Psoas muscle (tissue), 7 donors: ENCODE measurements at regions not wholly inside any gene's neighbourhood (a gene's known extent, or its start where the extent isn't known, plus 50 kb on each side); places are given as distances from the start of the nearest gene placed in this dataset.

Experiments used
- ATAC-seq, 4 donors: fragments of 200-7000 bp; cut with Tn5 transposase; one replicate each; pipeline ENCODE4 v1.9.1; 2020; ENCODE audit warnings: moderate library complexity in 3 of 4, mild to moderate bottlenecking in 2 of 4
- DNase-seq, 2 donors: peaks; one replicate each; pipeline ENCODE4 v3.0.0-alpha.2; 2020
- H3K27ac ChIP-seq: fragments of 200-600 bp; one replicate; pipeline ENCODE4 v1.8.0; 2022
- H3K27me3 ChIP-seq, 3 donors: fragments of 200-600 bp in 1 of 3; one replicate each; pipeline versions ENCODE4 v1.6.1 to v1.8.0; 2013 to 2022; ENCODE audit warnings: low read length in 2 of 3, mild to moderate bottlenecking in 2 of 3, moderate library complexity in 1 of 3; ENCODE audit not compliant: insufficient read depth in 3 of 3
- H3K36me3 ChIP-seq, 2 donors: fragments of 200-600 bp in 1 of 2; one replicate each; pipeline versions ENCODE4 v1.6.1 to v1.8.0; 2013 to 2022; ENCODE audit warnings: low read depth in 1 of 2, mild to moderate bottlenecking in 1 of 2, moderate library complexity in 1 of 2; ENCODE audit not compliant: insufficient read depth in 1 of 2
- H3K4me1 ChIP-seq: fragments of 200-600 bp; one replicate; pipeline ENCODE4 v1.8.0; 2022
- H3K4me3 ChIP-seq: fragments of 200-600 bp; one replicate; pipeline ENCODE4 v1.8.0; 2022; ENCODE audit warnings: mild to moderate bottlenecking
- H3K9me3 ChIP-seq: fragments of 200-600 bp; one replicate; pipeline ENCODE4 v1.8.0; 2022
- WGBS, 3 donors: extraction: QIAGEN DNeasy Blood & Tissue Kit; methylation state at CpG; one replicate each; pipeline versions ENCODE4 v1.1.6 to v1.1.7; 2013; 5-methylcytosine and 5-hydroxymethylcytosine counted together
- intact Hi-C, 2 donors: fragments of 100-400 bp; cut with DNase I; formaldehyde crosslinking; loops; one replicate each; pipeline versions ENCODE4 v1.11.0 to v1.14.2; 2022
- TF ChIP-seq, protein P1 (sequence below): fragments of 200-600 bp; IDR thresholded peaks from one replicate; pipeline ENCODE4 v1.8.0; 2022; ENCODE audit warnings: antibody characterized with exemption
- donor health status: healthy with polysubstance abuse.
- donor health status: DM: no; HTN: no; CAD: no; lungs with moderate emphysema.
- donor health status: Bipolar disorder and iron deficiency.
- donor health status: healthy.
- donor health status: DM: yes; HTN: yes; CAD: no.
- donor health status: DM: no; HTN: no; CAD: no.
- donor health status: DM: yes; HTN: yes; CAD: no.

GRCh38 chr3:88955274-88955673 is 152.1 kb upstream of the EPHA3 start:
- H3K36me3 ChIP-seq, result no peaks in the 10 kb centered on the region
- no peak overlapping the region for H3K4me3 ChIP-seq
- intact Hi-C loops, result no loop called here
- ATAC-seq (no peak), DNase-seq (no peak)
- no peaks in the 10 kb centered on the region for H3K4me1 ChIP-seq
- TF ChIP-seq, protein P1, sequence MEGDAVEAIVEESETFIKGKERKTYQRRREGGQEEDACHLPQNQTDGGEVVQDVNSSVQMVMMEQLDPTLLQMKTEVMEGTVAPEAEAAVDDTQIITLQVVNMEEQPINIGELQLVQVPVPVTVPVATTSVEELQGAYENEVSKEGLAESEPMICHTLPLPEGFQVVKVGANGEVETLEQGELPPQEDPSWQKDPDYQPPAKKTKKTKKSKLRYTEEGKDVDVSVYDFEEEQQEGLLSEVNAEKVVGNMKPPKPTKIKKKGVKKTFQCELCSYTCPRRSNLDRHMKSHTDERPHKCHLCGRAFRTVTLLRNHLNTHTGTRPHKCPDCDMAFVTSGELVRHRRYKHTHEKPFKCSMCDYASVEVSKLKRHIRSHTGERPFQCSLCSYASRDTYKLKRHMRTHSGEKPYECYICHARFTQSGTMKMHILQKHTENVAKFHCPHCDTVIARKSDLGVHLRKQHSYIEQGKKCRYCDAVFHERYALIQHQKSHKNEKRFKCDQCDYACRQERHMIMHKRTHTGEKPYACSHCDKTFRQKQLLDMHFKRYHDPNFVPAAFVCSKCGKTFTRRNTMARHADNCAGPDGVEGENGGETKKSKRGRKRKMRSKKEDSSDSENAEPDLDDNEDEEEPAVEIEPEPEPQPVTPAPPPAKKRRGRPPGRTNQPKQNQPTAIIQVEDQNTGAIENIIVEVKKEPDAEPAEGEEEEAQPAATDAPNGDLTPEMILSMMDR, result no peak
- 65 to 69% (median 68%) methylated on average over 8 of the region's 8 CpGs for WGBS, 3 donors
- no peaks in the 10 kb centered on the region for H3K27me3 ChIP-seq
- no peaks in the 10 kb centered on the region for H3K9me3 ChIP-seq
- no peak overlapping the region for H3K27ac ChIP-seq

- H3K36me3 ChIP-seq, result no peaks in the 10 kb centered on the region
- no peaks in the 10 kb centered on the region for H3K4me1 ChIP-seq
- DNase-seq, result no peak
- intact Hi-C loops, result no loop called here
- H3K27me3 ChIP-seq, result no peaks in the 10 kb centered on the region
- no peak for ATAC-seq
- 26 to 30% (median 29%) methylated on average over 1 of the region's 1 CpG for whole genome bisulfite sequencing, 3 donors
- H3K4me3 ChIP-seq, result no peak overlapping the region
- no peak overlapping the region for H3K27ac ChIP-seq
- TF ChIP-seq, protein P1, result no peak
- no peaks in the 10 kb centered on the region for H3K9me3 ChIP-seq
Observed at GRCh38 chr3:88957711-88958439, 149.5 kb upstream of the EPHA3 start.

- TF ChIP-seq, protein P1, result no peak
- Histone ChIP-seq H3K27me3 (no peaks in the 10 kb centered on the region), H3K4me3 (no peak overlapping the region), H3K9me3 (no peaks in the 10 kb centered on the region), H3K4me1 (no peaks in the 10 kb centered on the region), H3K27ac (no peak overlapping the region), H3K36me3 (no peaks in the 10 kb centered on the region)
- ATAC-seq (no peak), DNase-seq (no peak)
- WGBS, 3 donors, result 80 to 95% (median 83%) methylated on average over 3 of the region's 3 CpGs
- intact Hi-C loops, result no loop called here
Observed at GRCh38 chr3:88960019-88960418, 147.4 kb upstream of the EPHA3 start.

DNA sequence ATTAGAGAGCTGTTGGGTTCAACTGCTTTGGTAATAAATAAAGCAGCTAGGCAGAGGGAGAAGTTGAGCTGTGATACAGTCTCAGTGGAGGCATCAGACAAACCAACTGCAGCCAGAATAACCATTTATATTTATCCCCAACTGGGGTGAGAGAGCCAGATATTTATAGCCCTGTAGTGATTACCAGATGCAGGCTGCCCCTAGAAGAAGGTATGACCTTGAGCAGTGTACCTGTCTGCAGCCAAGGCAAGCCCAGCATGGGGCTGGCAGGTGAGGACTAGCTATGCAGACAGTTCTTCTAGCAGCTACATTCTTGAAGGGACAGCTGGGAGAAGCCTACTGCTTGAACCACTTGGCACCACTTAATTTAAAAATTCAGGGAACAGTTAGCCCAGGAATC is 144.4 kb upstream of the EPHA3 start:
- H3K4me1 ChIP-seq, result no peaks in the 10 kb centered on the region
- TF ChIP-seq, protein P1, result no peak
- intact Hi-C loops, result no loop called here
- DNase-seq, result no peak
- ATAC-seq, result no peak
- H3K4me3 ChIP-seq, result no peak overlapping the region
- H3K9me3 ChIP-seq, result no peaks in the 10 kb centered on the region
- H3K27me3 ChIP-seq, result no peaks in the 10 kb centered on the region
- no peaks in the 10 kb centered on the region for H3K36me3 ChIP-seq
- no peak overlapping the region for H3K27ac ChIP-seq

GRCh38 chr3:88979760-88980159 is 127.7 kb upstream of the EPHA3 start:
- ATAC-seq (no peak), DNase-seq (no peak)
- no peaks in the 10 kb centered on the region for H3K27me3 ChIP-seq
- no peaks in the 10 kb centered on the region for H3K36me3 ChIP-seq
- WGBS, 3 donors, result 76 to 78% (median 77%) methylated on average over 3 of the region's 3 CpGs
- no peak overlapping the region for H3K4me3 ChIP-seq
- TF ChIP-seq, protein P1, result no peak
- no peaks in the 10 kb centered on the region for H3K9me3 ChIP-seq
- H3K4me1 ChIP-seq, result no peaks in the 10 kb centered on the region
- intact Hi-C loops, result no loop called here
- no peak overlapping the region for H3K27ac ChIP-seq
